Middle frontal gyrus (tissue), 1 donor: ENCODE measurements at regions not wholly inside any gene's neighbourhood (a gene's known extent, or its start where the extent isn't known, plus 50 kb on each side); places are given as distances from the start of the nearest gene placed in this dataset.

Source experiments
- DNase-seq: peaks from one replicate; pipeline ENCODE4 v3.0.0-alpha.2; 2015; ENCODE audit warnings: low spot score; ENCODE audit errors: extremely low spot score

GRCh38 chr1:235027076-235027861, 101.4 kb downstream of the TOMM20 start:
- no peak for DNase-seq

- DNase-seq: no peak
Measured at GRCh38 chr1:235025422-235025984, 103.1 kb downstream of the TOMM20 start.

- DNase-seq: no peak
Measured at GRCh38 chr1:235024711-235025421, 103.8 kb downstream of the TOMM20 start.

GRCh38 chr1:235023711-235024439, 104.8 kb downstream of the TOMM20 start:
- DNase-seq: no peak

GRCh38 chr1:235022981-235023710, 105.5 kb downstream of the TOMM20 start:
- DNase-seq: no peak

GRCh38 chr1:235022341-235022980, 106.2 kb downstream of the TOMM20 start:
- DNase-seq: peak; percentile 13

GRCh38 chr1:235021815-235022214, 106.8 kb downstream of the TOMM20 start:
- no peak for DNase-seq

- no peak for DNase-seq
Measured at GRCh38 chr1:235021321-235021720, 107.3 kb downstream of the TOMM20 start.

- DNase-seq: no peak
Measured at GRCh38 chr1:235019961-235020360, 108.7 kb downstream of the TOMM20 start.

GRCh38 chr1:235019471-235019870, 109.2 kb downstream of the TOMM20 start:
- DNase-seq: no peak

GRCh38 chr1:235018720-235019444, 109.8 kb downstream of the TOMM20 start:
- no peak for DNase-seq

GRCh38 chr1:235018161-235018560, 110.5 kb downstream of the TOMM20 start:
- no peak for DNase-seq

GRCh38 chr1:235017719-235018118, 110.9 kb downstream of the TOMM20 start:
- no peak for DNase-seq

GRCh38 chr1:235017191-235017590, 111.4 kb downstream of the TOMM20 start:
- DNase-seq: no peak

GRCh38 chr1:235015291-235015985, 113.2 kb downstream of the TOMM20 start:
- DNase-seq: no peak

GRCh38 chr1:235014756-235015155, 113.9 kb downstream of the TOMM20 start:
- no peak for DNase-seq

- no peak for DNase-seq
Measured at GRCh38 chr1:235013512-235013911, 115.1 kb downstream of the TOMM20 start.

GRCh38 chr1:235012436-235013210, 116.0 kb downstream of the TOMM20 start:
- DNase-seq: no peak
